Heart right ventricle (tissue), 16 donors: ENCODE measurements at regions not wholly inside any gene's neighbourhood (a gene's known extent, or its start where the extent isn't known, plus 50 kb on each side); places are given as distances from the start of the nearest gene placed in this dataset.

Source experiments
- ATAC-seq, 8 donors: fragments of 200-7000 bp; cut with Tn5 transposase; one replicate each; pipeline ENCODE4 v1.9.1; 2020; ENCODE audit warnings: mild to moderate bottlenecking in 8 of 8, moderate library complexity in 8 of 8, moderate number of reproducible peaks in 1 of 8
- DNase-seq, 2 donors: peaks; one replicate each; pipeline ENCODE4 v3.0.0-alpha.2; 2020
- H3K27ac ChIP-seq, 10 donors: fragments of 200-600 bp; sonication (generic) in 2 of 10; one replicate each; pipeline versions ENCODE4 v1.5.0 to v1.8.0; 2020 to 2022; ENCODE audit warnings: mild to moderate bottlenecking in 3 of 10
- H3K27me3 ChIP-seq, 7 donors: fragments of 200-600 bp; one replicate each; pipeline ENCODE4 v1.8.0; 2021 to 2022; ENCODE audit warnings: mild to moderate bottlenecking in 2 of 7
- H3K36me3 ChIP-seq, 9 donors: fragments of 200-600 bp; sonication (generic) in 1 of 9; one replicate each; pipeline versions ENCODE4 v1.5.0 to v1.8.0; 2020 to 2022; ENCODE audit warnings: mild to moderate bottlenecking in 2 of 9
- H3K4me1 ChIP-seq, 9 donors: fragments of 200-600 bp; sonication (generic) in 1 of 9; one replicate each; pipeline versions ENCODE4 v1.5.0 to v1.8.0; 2020 to 2022; ENCODE audit warnings: mild to moderate bottlenecking in 4 of 9
- H3K4me3 ChIP-seq, 10 donors: fragments of 200-600 bp; sonication (generic) in 2 of 10; one replicate each; pipeline versions ENCODE4 v1.5.0 to v1.8.0; 2020 to 2022; ENCODE audit warnings: mild to moderate bottlenecking in 7 of 10, moderate library complexity in 2 of 10
- H3K9me3 ChIP-seq, 11 donors: fragments of 200-600 bp in 10 of 11; sonication (generic) in 2 of 11; one replicate each; pipeline versions ENCODE4 v1.5.0 to v1.8.0; 2013 to 2022; ENCODE audit warnings: mild to moderate bottlenecking in 2 of 11, control low read depth in 1 of 11, moderate library complexity in 1 of 11
- WGBS, 2 donors: extraction: QIAGEN DNeasy Blood & Tissue Kit; methylation state at CpG; one replicate each; pipeline ENCODE4 v1.1.7; 2013; ENCODE audit warnings: inconsistent platforms in 1 of 2; 5-methylcytosine and 5-hydroxymethylcytosine counted together
- intact Hi-C, 10 donors: fragments of 100-400 bp; cut with DNase I; formaldehyde crosslinking; loops; one replicate each; pipeline versions ENCODE4 v1.11.1 to v1.14.2; 2022
- TF ChIP-seq, protein P1 (sequence below), 9 donors: fragments of 200-600 bp; sonication (generic) in 2 of 9; IDR thresholded peaks; one replicate each; pipeline versions ENCODE4 v1.5.0 to v1.8.0; 2021 to 2022; ENCODE audit warnings: antibody characterized with exemption in 9 of 9, mild to moderate bottlenecking in 5 of 9, moderate library complexity in 1 of 9
- donor health status: Arrhythmogenic right ventricular cardiomyopathy.
- donor health status: ischemic (EF 13 %, LVEDD 7.1; RV severe dilation, severe dysfunction).
- donor health status: healthy with polysubstance abuse.
- donor health status: DM: no; HTN: yes; CAD: no.
- donor health status: DM: no; HTN: no; CAD: no.
- donor health status: ischemic (EF 25% LVEDD 6.9; RV normal size, moderate dysfunction).
- donor health status: ischemic (EF 25% LVEDD 5.7; RV mildly dilated, moderate dysfunction).
- donor health status: healthy.
- donor health status: DM: yes; HTN: yes; CAD: no.
- donor health status: Ischemic cardiomyopathy.
- donor health status: ischemic (EF 35%, LVEDD 5.7; RV mildly dilated, moderate dysfunction).
- donor health status: nonischemic (EF 11% LVEDD 7.7; RV severe dilation, severe dysfunction).
- donor health status: DM: yes; HTN: yes; CAD: no.
- donor health status: PGD.
- donor health status: ischemic (EF 29% LVEDD 5.4; RV normal size, mild dysfunction).
- donor health status: nonischemic (EF 23%, LVEDD 6.1; RV moderate dilation, normal function).

DNA sequence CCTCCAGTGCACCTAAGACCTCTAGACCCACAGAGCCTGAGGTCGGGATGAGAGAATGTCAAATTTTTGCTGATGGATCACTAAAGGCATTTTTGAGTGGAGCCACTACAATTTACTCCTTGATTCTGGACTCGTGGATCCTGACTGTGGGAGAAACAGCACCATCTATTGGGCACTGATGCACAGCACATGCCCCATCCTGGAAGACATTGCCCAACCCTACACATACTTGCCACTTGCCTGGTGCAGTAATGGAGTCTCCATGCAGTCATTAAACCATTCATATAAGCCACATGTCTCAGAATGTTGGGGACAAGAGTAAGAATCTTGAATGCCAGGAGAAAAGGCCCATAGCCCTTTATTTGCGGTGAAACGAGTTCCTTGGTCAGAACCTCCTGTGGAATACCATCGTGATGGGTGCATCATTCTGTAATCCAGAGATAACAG is 103.9 kb downstream of the GGTLC2 start:
- no peak overlapping the region for H3K4me3 ChIP-seq
- ATAC-seq = peak in 7 of 8 donors; percentile 55 to 81 (median 70)
- TF ChIP-seq, protein P1, sequence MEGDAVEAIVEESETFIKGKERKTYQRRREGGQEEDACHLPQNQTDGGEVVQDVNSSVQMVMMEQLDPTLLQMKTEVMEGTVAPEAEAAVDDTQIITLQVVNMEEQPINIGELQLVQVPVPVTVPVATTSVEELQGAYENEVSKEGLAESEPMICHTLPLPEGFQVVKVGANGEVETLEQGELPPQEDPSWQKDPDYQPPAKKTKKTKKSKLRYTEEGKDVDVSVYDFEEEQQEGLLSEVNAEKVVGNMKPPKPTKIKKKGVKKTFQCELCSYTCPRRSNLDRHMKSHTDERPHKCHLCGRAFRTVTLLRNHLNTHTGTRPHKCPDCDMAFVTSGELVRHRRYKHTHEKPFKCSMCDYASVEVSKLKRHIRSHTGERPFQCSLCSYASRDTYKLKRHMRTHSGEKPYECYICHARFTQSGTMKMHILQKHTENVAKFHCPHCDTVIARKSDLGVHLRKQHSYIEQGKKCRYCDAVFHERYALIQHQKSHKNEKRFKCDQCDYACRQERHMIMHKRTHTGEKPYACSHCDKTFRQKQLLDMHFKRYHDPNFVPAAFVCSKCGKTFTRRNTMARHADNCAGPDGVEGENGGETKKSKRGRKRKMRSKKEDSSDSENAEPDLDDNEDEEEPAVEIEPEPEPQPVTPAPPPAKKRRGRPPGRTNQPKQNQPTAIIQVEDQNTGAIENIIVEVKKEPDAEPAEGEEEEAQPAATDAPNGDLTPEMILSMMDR (IDR thresholded peaks at IDR 0.05) = peak; percentile 48 to 89 (median 67)
- H3K9me3 ChIP-seq = no peaks in the 10 kb centered on the region
- H3K27me3 ChIP-seq = peaks cover 0 to 26% (median 19%) of the 10 kb centered on the region in 7 donors
- 51 to 53% methylated on average over 5 of the region's 5 CpGs for WGBS, 2 donors
- H3K4me1 ChIP-seq = peaks cover 0 to 9% (median 0%) of the 10 kb centered on the region in 9 donors
- DNase-seq = peak in 1 of 2 donors; percentile 44
- no peak overlapping the region for H3K27ac ChIP-seq
- H3K36me3 ChIP-seq = no peaks in the 10 kb centered on the region
- intact Hi-C loops = no loop called here

GRCh38 chr22:22748756-22749155 is 104.3 kb downstream of the GGTLC2 start:
- no peaks in the 10 kb centered on the region for H3K36me3 ChIP-seq
- peaks cover 0 to 14% (median 0%) of the 10 kb centered on the region in 9 donors for H3K4me1 ChIP-seq
- no peak for ATAC-seq
- H3K27me3 ChIP-seq = peaks cover 0 to 22% (median 16%) of the 10 kb centered on the region in 7 donors
- H3K27ac ChIP-seq = no peak overlapping the region
- H3K4me3 ChIP-seq = no peak overlapping the region
- no peaks in the 10 kb centered on the region for H3K9me3 ChIP-seq
- WGBS, 2 donors = 98 to 100% methylated on average over 1 of the region's 1 CpG
- intact Hi-C loops = no loop called here
- TF ChIP-seq, protein P1 (IDR thresholded peaks at IDR 0.05) = no peak
- no peak for DNase-seq

DNA sequence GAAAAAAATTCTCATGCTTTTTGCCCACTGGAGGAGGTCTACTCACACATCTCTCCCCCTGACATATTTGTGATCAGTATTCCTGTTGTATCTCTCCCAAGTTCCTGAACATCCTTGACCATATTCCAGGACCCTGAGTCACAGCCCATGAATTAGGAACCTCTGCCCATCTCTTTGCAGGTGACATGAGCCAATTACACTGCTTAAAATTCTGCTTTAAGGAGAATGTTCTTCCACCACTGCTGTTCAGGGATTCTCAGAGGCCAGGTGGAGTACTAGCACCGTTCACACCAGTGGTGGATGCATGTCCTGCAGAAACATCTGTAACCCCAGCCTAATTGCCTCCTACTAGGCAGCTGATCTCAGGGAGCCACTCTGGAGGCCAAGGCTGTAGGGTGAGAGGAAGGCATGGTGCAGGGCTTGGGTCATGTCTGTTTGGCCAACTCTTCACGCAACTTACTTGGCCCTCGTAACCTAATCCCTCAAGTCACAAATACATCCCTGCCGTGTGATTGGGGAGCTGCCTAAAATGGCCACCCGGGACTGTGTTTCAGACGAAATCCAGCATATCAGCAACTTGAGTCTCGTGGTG is 104.8 kb downstream of the GGTLC2 start:
- intact Hi-C loops = no loop called here
- H3K27me3 ChIP-seq = peaks cover 0 to 21% (median 11%) of the 10 kb centered on the region in 7 donors
- 61 to 65% methylated on average over 7 of the region's 7 CpGs for WGBS, 2 donors
- H3K36me3 ChIP-seq = no peaks in the 10 kb centered on the region
- H3K27ac ChIP-seq = no peak overlapping the region
- ATAC-seq (no peak), DNase-seq (no peak)
- TF ChIP-seq, protein P1 (IDR thresholded peaks at IDR 0.05) = no peak
- H3K4me3 ChIP-seq = no peak overlapping the region
- H3K4me1 ChIP-seq = peaks cover 0 to 18% (median 0%) of the 10 kb centered on the region in 9 donors
- H3K9me3 ChIP-seq = no peaks in the 10 kb centered on the region

- peaks cover 0 to 18% (median 0%) of the 10 kb centered on the region in 9 donors for H3K4me1 ChIP-seq
- H3K27ac ChIP-seq = no peak overlapping the region
- no peaks in the 10 kb centered on the region for H3K9me3 ChIP-seq
- TF ChIP-seq, protein P1 (IDR thresholded peaks at IDR 0.05) = no peak
- H3K27me3 ChIP-seq = peaks cover 0 to 22% (median 3%) of the 10 kb centered on the region in 7 donors
- ATAC-seq (no peak), DNase-seq (no peak)
- 74% methylated on average over 6 of the region's 6 CpGs for WGBS, 2 donors
- no peaks in the 10 kb centered on the region for H3K36me3 ChIP-seq
- no peak overlapping the region for H3K4me3 ChIP-seq
- intact Hi-C loops = loop anchor here in 1 of 10 donors (10.0 kb wide), 2 partner anchors 134 to 204 kb away; partner anchors contain the start of gene IGLL5
Observed at GRCh38 chr22:22750335-22751042, 106.1 kb downstream of the GGTLC2 start.
